Panc1 (cell line): ENCODE measurements at regions not wholly inside any gene's neighbourhood (a gene's known extent, or its start where the extent isn't known, plus 50 kb on each side); places are given as distances from the start of the nearest gene placed in this dataset.

ENCODE experiments used
- POLR2AphosphoS5 ChIP-seq: IDR thresholded peaks from 2 replicates; pipeline ENCODE4 v1.6.1; 2012; ENCODE audit warnings: mild to moderate bottlenecking, low read depth, low read length, moderate library complexity
- SIN3A ChIP-seq: IDR thresholded peaks from 2 replicates; pipeline ENCODE4 v1.6.1; 2012; ENCODE audit warnings: low read depth, mild to moderate bottlenecking, low read length, moderate library complexity, borderline replicate concordance; ENCODE audit not compliant: insufficient read depth
- TF ChIP-seq, protein P1 (sequence below): fragments of 450-650 bp; IDR thresholded peaks from 2 replicates; pipeline ENCODE4 v1.5.1; 2017; ENCODE audit warnings: mild to moderate bottlenecking

- TF ChIP-seq POLR2AphosphoS5 = no peak
- TF ChIP-seq, protein P1, sequence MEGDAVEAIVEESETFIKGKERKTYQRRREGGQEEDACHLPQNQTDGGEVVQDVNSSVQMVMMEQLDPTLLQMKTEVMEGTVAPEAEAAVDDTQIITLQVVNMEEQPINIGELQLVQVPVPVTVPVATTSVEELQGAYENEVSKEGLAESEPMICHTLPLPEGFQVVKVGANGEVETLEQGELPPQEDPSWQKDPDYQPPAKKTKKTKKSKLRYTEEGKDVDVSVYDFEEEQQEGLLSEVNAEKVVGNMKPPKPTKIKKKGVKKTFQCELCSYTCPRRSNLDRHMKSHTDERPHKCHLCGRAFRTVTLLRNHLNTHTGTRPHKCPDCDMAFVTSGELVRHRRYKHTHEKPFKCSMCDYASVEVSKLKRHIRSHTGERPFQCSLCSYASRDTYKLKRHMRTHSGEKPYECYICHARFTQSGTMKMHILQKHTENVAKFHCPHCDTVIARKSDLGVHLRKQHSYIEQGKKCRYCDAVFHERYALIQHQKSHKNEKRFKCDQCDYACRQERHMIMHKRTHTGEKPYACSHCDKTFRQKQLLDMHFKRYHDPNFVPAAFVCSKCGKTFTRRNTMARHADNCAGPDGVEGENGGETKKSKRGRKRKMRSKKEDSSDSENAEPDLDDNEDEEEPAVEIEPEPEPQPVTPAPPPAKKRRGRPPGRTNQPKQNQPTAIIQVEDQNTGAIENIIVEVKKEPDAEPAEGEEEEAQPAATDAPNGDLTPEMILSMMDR = no peak
- no peak for TF ChIP-seq SIN3A
Observed at GRCh38 chr20:39412091-39412490, 449.9 kb downstream of the DHX35 start.
